NCI-H128 (cell line): ENCODE measurements at regions not wholly inside any gene's neighbourhood (a gene's known extent, or its start where the extent isn't known, plus 50 kb on each side); places are given as distances from the start of the nearest gene placed in this dataset.
"Not testable (repeated sequence)": the region's sequence is repeated elsewhere in the genome, so short reads cannot be mapped to it uniquely, and the experiment has no call there.

Experiments
- DNase-seq: peaks from one replicate; lab custom pipeline; 2025; ENCODE audit not compliant: unreplicated experiment; lab: John Stamatoyannopoulos, UW

- DNase-seq, result no peak
Observed at GRCh38 chr14:39734306-39734705, 302.1 kb upstream of the FBXO33 start.

- no peak for DNase-seq
Observed at GRCh38 chr14:39733741-39734140, 301.5 kb upstream of the FBXO33 start.

- DNase-seq, result no peak
Observed at GRCh38 chr14:39731912-39732311, 299.7 kb upstream of the FBXO33 start.

- no peak for DNase-seq
Observed at GRCh38 chr14:39726563-39726962, 294.3 kb upstream of the FBXO33 start.

GRCh38 chr14:39722547-39723273 is 290.5 kb upstream of the FBXO33 start:
- DNase-seq, result no peak

GRCh38 chr14:39716987-39717570 is 284.8 kb upstream of the FBXO33 start:
- DNase-seq, result no peak

GRCh38 chr14:39712293-39712999 is 280.2 kb upstream of the FBXO33 start:
- DNase-seq, result no peak

GRCh38 chr14:39704594-39704993 is 272.4 kb upstream of the FBXO33 start:
- no peak for DNase-seq

- no peak for DNase-seq
Observed at GRCh38 chr14:39694341-39694740, 262.1 kb upstream of the FBXO33 start.

- DNase-seq, result no peak
Observed at GRCh38 chr14:39683691-39684260, 251.5 kb upstream of the FBXO33 start.

- no peak for DNase-seq
Observed at GRCh38 chr14:39682582-39682981, 250.3 kb upstream of the FBXO33 start.

GRCh38 chr14:39681782-39682399 is 249.7 kb upstream of the FBXO33 start:
- no peak for DNase-seq

- DNase-seq, result no peak
Observed at GRCh38 chr14:39680777-39681176, 248.5 kb upstream of the FBXO33 start.

GRCh38 chr14:39673734-39674133 is 241.5 kb upstream of the FBXO33 start:
- DNase-seq, result no peak

GRCh38 chr14:39673270-39673711 is 241.1 kb upstream of the FBXO33 start:
- no peak for DNase-seq

GRCh38 chr14:39668449-39668848 is 236.2 kb upstream of the FBXO33 start:
- DNase-seq, result no peak

GRCh38 chr14:39666386-39666785 is 234.2 kb upstream of the FBXO33 start:
- DNase-seq, result no peak

GRCh38 chr14:39665075-39665475 is 232.8 kb upstream of the FBXO33 start:
- no peak for DNase-seq

- no peak for DNase-seq
Observed at GRCh38 chr14:39664646-39665045, 232.4 kb upstream of the FBXO33 start.

GRCh38 chr14:39641224-39641623 is 209.0 kb upstream of the FBXO33 start:
- no peak for DNase-seq

GRCh38 chr14:39639009-39639408 is 206.8 kb upstream of the FBXO33 start:
- not testable (repeated sequence) for DNase-seq
